ENCODE measurements at regions not wholly inside any gene's neighbourhood (a gene's known extent, or its start where the extent isn't known, plus 50 kb on each side); places are given as distances from the start of the nearest gene placed in this dataset.

- no peak for DNase-seq
- no peak for TF ChIP-seq POLR2A (IDR thresholded peaks at IDR 0.05; ENCODE audit: low read length)
- TF ChIP-seq GATA1 (IDR thresholded peaks at IDR 0.05; ENCODE audit: low read depth, low read length): no peak
These were observed 123.7 kb upstream of the CTBP2 start for GRCh38 chr10:125283836-125284614.

GRCh38 chr10:125283191-125283835 is 123.0 kb upstream of the CTBP2 start:
- DNase-seq: no peak
- TF ChIP-seq GATA1 (IDR thresholded peaks at IDR 0.05; ENCODE audit: low read depth, low read length) (no peak), POLR2A (IDR thresholded peaks at IDR 0.05; ENCODE audit: low read length) (no peak)

DNA sequence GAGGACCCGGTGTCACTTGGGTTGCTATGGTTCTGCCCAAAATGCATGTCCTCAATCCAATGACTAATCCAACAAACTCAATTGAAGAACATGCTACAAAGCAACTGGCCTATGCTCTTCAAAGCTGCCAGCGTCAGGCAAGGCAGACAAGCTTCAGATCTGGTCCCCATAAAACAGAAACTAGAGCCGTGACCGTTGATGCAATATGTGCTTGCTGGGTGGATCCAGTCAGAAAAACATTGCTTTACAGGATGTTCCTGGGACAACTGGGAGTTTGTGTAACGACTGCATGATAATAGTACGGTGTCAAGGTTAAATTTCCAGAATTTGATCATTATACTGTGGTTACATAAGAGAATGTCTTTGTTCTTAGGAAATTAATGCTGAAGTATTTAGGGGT is 120.7 kb upstream of the CTBP2 start:
- no peak for TF ChIP-seq POLR2A (IDR thresholded peaks at IDR 0.05; ENCODE audit: low read length)
- TF ChIP-seq GATA1 (IDR thresholded peaks at IDR 0.05; ENCODE audit: low read depth, low read length): no peak
- DNase-seq: no peak

DNA sequence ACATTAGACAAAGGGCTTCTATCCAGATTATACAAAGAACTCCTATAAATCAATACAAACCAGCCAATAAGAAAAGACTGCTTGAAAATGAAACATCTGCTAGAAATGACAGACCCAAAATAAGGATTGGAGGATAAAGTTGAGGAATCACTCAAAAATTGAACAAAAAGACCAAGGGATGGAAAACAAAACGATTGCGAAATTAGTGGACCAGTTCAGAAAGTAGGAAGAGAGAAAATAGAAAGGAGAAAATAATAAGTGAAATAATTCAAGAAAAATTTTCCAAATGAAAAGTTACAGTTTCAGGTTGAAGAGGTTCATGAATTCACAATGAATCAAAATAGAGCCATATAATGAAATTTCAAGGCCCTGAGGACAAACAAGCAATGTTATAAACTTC is 115.8 kb upstream of the CTBP2 start:
- no peak for TF ChIP-seq GATA1 (IDR thresholded peaks at IDR 0.05; ENCODE audit: low read depth, low read length)
- TF ChIP-seq POLR2A (IDR thresholded peaks at IDR 0.05; ENCODE audit: low read length): no peak
- DNase-seq: no peak

DNA sequence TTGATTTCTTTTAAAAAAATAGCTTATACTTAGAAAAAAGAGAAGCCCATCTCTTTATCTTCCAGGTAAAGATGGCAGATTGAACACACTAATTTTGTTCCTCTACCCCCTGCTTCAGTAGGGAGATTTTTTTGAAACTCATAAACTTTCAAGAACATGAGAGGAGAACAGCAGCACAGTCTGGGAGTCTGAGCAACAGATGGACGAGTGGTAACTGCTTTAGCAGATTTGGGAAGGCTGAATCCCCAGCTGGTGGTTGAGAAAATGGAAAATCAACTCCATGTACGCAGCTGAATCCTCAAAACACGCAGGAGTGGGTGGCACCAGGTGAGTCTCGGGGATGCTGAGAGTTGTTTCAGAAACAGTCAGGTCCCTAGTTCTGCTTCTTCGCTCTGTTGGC is 114.6 kb upstream of the CTBP2 start:
- DNase-seq: no peak
- no peak for TF ChIP-seq GATA1 (IDR thresholded peaks at IDR 0.05; ENCODE audit: low read depth, low read length)
- TF ChIP-seq POLR2A (IDR thresholded peaks at IDR 0.05; ENCODE audit: low read length): no peak

- no peak for DNase-seq
- TF ChIP-seq GATA1 (IDR thresholded peaks at IDR 0.05; ENCODE audit: low read depth, low read length) (no peak), POLR2A (IDR thresholded peaks at IDR 0.05; ENCODE audit: low read length) (no peak)
These were observed 112.7 kb upstream of the CTBP2 start for GRCh38 chr10:125273023-125273422.

- no peak for TF ChIP-seq POLR2A (IDR thresholded peaks at IDR 0.05; ENCODE audit: low read length)
- no peak for DNase-seq
These were observed 109.4 kb upstream of the CTBP2 start for GRCh38 chr10:125269716-125270115.

DNA sequence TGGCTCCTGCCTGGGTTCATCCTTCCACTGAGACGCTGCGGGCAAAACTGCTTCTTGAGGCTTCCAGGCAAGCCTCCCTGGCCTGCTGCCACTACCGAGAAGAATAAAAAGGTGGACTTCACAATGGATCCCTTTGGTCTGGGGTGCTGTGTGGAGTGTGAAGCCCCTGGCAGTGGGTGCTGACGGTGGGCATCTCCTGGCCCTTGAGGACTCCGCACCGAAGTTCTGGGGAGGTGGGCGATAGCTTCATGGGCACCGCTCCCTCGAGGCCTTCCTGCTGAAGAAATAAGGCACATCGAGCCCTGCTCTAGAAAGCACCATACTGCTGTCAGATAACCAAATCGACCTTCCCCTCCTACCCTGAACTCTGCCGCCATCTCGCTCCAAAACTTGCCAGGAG is 106.6 kb upstream of the CTBP2 start:
- no peak for TF ChIP-seq POLR2A (IDR thresholded peaks at IDR 0.05; ENCODE audit: low read length)
- no peak for TF ChIP-seq GATA1 (IDR thresholded peaks at IDR 0.05; ENCODE audit: low read depth, low read length)
- no peak for DNase-seq

GRCh38 chr10:125266541-125266940 is 106.2 kb upstream of the CTBP2 start:
- DNase-seq: no peak
- TF ChIP-seq POLR2A (IDR thresholded peaks at IDR 0.05; ENCODE audit: low read length): no peak
- TF ChIP-seq GATA1 (IDR thresholded peaks at IDR 0.05; ENCODE audit: low read depth, low read length): no peak

DNA sequence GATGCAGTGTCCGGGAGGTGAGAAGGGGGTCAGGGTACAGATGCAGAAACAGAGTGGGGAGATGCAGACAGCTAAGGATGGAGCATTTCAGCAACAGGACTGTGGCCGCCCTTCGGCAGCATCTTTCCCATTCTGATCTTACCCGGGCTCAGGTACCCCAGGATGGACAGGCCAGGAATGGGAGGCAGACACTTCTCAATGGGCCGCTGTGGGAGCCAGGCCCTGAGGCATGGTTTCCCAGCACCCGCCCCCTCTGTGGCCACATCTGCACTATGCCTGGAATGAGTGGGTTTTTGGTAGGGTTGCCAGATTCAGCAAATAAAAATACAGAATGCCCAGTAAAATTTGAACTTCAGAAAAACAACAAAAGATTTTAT is 105.2 kb upstream of the CTBP2 start:
- no peak for TF ChIP-seq GATA1 (IDR thresholded peaks at IDR 0.05; ENCODE audit: low read depth, low read length)
- TF ChIP-seq POLR2A (IDR thresholded peaks at IDR 0.05; ENCODE audit: low read length): no peak
- DNase-seq: no peak

- DNase-seq: no peak
- TF ChIP-seq GATA1 (IDR thresholded peaks at IDR 0.05; ENCODE audit: low read depth, low read length): no peak
These were observed 104.6 kb upstream of the CTBP2 start for GRCh38 chr10:125264757-125265578.

GRCh38 chr10:125264091-125264490 is 103.7 kb upstream of the CTBP2 start:
- TF ChIP-seq POLR2A (IDR thresholded peaks at IDR 0.05; ENCODE audit: low read length): no peak
- TF ChIP-seq GATA1 (IDR thresholded peaks at IDR 0.05; ENCODE audit: low read depth, low read length): no peak
- DNase-seq: no peak

DNA sequence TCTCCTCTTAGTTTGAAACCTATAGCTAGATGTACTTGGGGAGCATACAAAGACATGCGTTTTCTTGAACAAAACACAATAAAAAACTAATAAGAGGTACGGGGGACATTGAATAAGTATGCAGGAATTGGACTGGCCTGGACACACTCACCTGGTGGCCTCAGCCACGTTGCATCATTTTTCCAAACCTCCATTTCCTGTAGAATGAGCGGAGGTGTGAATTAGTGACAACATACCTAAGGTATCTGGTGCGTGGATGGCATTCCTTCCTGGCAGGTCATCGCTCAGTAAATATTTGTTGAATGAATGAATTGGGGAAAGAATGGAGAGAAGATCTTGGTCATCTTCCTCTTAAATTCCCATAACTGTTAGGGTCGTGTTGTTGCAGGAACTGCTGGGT is 103.2 kb upstream of the CTBP2 start:
- no peak for TF ChIP-seq GATA1 (IDR thresholded peaks at IDR 0.05; ENCODE audit: low read depth, low read length)
- TF ChIP-seq POLR2A (IDR thresholded peaks at IDR 0.05; ENCODE audit: low read length): no peak
- DNase-seq: no peak

DNA sequence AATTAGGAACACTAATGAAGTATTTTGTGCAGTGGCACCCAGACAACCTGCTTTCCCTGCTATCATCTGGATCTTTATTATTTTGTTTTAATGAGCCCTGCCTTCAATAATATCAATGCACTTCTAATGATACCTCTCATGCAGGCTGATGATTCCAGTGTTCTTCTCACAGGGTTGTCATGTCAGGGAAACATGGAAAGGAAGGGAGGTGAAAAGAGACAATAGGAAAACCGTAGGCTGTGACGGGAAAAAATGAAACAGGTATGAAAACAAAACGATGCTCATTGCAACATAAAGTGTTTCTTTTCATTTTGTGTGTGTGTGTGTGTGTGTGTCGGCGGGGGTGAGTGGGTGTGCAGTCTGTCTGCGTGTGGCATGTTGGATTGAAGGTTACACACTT is 102.6 kb upstream of the CTBP2 start:
- DNase-seq: no peak
- no peak for TF ChIP-seq POLR2A (IDR thresholded peaks at IDR 0.05; ENCODE audit: low read length)
- no peak for TF ChIP-seq GATA1 (IDR thresholded peaks at IDR 0.05; ENCODE audit: low read depth, low read length)

All from erythroblast (primary cell).